GM21447 (cell line): ENCODE measurements at regions not wholly inside any gene's neighbourhood (a gene's known extent, or its start where the extent isn't known, plus 50 kb on each side); places are given as distances from the start of the nearest gene placed in this dataset.

Experiments
- ATAC-seq: cut with Tn5 transposase; IDR thresholded peaks from one replicate; pipeline ENCODE4 v1.9.1; 2021; ENCODE audit not compliant: unreplicated experiment

- ATAC-seq, result no peak
These were observed 141.5 kb downstream of the RPIA start for GRCh38 chr2:88832992-88833389.

- ATAC-seq, result no peak
These were observed 142.9 kb downstream of the RPIA start for GRCh38 chr2:88834376-88834775.

GRCh38 chr2:88834866-88835265, 143.4 kb downstream of the RPIA start:
- no peak for ATAC-seq

GRCh38 chr2:88835726-88836125, 144.3 kb downstream of the RPIA start:
- ATAC-seq, result no peak

- no peak for ATAC-seq
These were observed 144.9 kb downstream of the RPIA start for GRCh38 chr2:88836351-88836750.

- no peak for ATAC-seq
These were observed 146.2 kb downstream of the RPIA start for GRCh38 chr2:88837511-88838160.

GRCh38 chr2:88838165-88838635, 146.7 kb downstream of the RPIA start:
- peak; percentile 84 for ATAC-seq

- no peak for ATAC-seq
These were observed 149.9 kb downstream of the RPIA start for GRCh38 chr2:88841224-88841929.

- no peak for ATAC-seq
These were observed 151.4 kb downstream of the RPIA start for GRCh38 chr2:88842656-88843460.

GRCh38 chr2:88843651-88844050, 152.2 kb downstream of the RPIA start:
- no peak for ATAC-seq

- no peak for ATAC-seq
These were observed 153.5 kb downstream of the RPIA start for GRCh38 chr2:88844960-88845359.

- ATAC-seq, result peak; percentile 86
These were observed 154.5 kb downstream of the RPIA start for GRCh38 chr2:88845772-88846661.

- peak; percentile 11 for ATAC-seq
These were observed 161.4 kb downstream of the RPIA start for GRCh38 chr2:88852753-88853402.

GRCh38 chr2:88853403-88853790, 161.9 kb downstream of the RPIA start:
- ATAC-seq, result no peak

GRCh38 chr2:88854528-88854927, 163.1 kb downstream of the RPIA start:
- ATAC-seq, result no peak

GRCh38 chr2:88855620-88856408, 164.3 kb downstream of the RPIA start:
- peak; percentile 40 for ATAC-seq

GRCh38 chr2:88856409-88857135, 165.1 kb downstream of the RPIA start:
- ATAC-seq, result peak; percentile 4

- ATAC-seq, result no peak
These were observed 165.8 kb downstream of the RPIA start for GRCh38 chr2:88857274-88857741.

GRCh38 chr2:88857951-88858411, 166.5 kb downstream of the RPIA start:
- ATAC-seq, result peak; percentile 19
